Left cardiac atrium (tissue), 4 donors: ENCODE measurements at regions not wholly inside any gene's neighbourhood (a gene's known extent, or its start where the extent isn't known, plus 50 kb on each side); places are given as distances from the start of the nearest gene placed in this dataset.
"Not testable (repeated sequence)": the region's sequence is repeated elsewhere in the genome, so short reads cannot be mapped to it uniquely, and the experiment has no call there.

ENCODE experiments used
- ATAC-seq, 2 donors: fragments of 200-7000 bp; cut with Tn5 transposase; one replicate each; pipeline ENCODE4 v1.9.1; 2020; ENCODE audit warnings: mild to moderate bottlenecking in 2 of 2, moderate library complexity in 2 of 2
- DNase-seq: peaks from one replicate; pipeline ENCODE4 v3.0.0-alpha.2; 2020
- intact Hi-C, 2 donors: fragments of 100-400 bp; cut with DNase I; formaldehyde crosslinking; loops; one replicate each; pipeline versions ENCODE4 v1.14.1 to v1.15.1; 2022 to 2023
- donor health status: DM: no; HTN: yes; CAD: no.
- donor health status: DM: no; HTN: yes; CAD: no; lungs with severe emphysema.
- donor health status: DM: yes; HTN: yes; CAD: no.
- donor health status: Dilated cardiomyopathy.

- ATAC-seq (peak; percentile 34 to 39), DNase-seq (peak; percentile 28)
- intact Hi-C loops = loop anchor here in 1 of 2 donors (10.0 kb wide), 1 partner anchor 144 kb away; the partner anchor contains the start of gene XCL1
Observed at GRCh38 chr1:168430321-168430720, 113.5 kb downstream of the XCL2 start.

- intact Hi-C loops = no loop called here
- ATAC-seq = peak; percentile 67 to 85
- no peak for DNase-seq
Observed at GRCh38 chr1:168428063-168428731, 115.6 kb downstream of the XCL2 start.

- DNase-seq (no peak), ATAC-seq (no peak)
- intact Hi-C loops = no loop called here
Observed at GRCh38 chr1:168427051-168427450, 116.7 kb downstream of the XCL2 start.

- intact Hi-C loops = no loop called here
- ATAC-seq = no peak
- no peak for DNase-seq
Observed at GRCh38 chr1:168424281-168424680, 119.5 kb downstream of the XCL2 start.

- ATAC-seq = peak; percentile 54 to 58
- intact Hi-C loops = no loop called here
- DNase-seq = no peak
Observed at GRCh38 chr1:168422203-168422847, 121.5 kb downstream of the XCL2 start.

- ATAC-seq = peak in 1 of 2 donors; percentile 59
- DNase-seq = no peak
- intact Hi-C loops = no loop called here
Observed at GRCh38 chr1:168421399-168422004, 122.3 kb downstream of the XCL2 start.

GRCh38 chr1:168420177-168420576 lies 123.6 kb downstream of the XCL2 start:
- ATAC-seq = no peak
- intact Hi-C loops = no loop called here
- DNase-seq = no peak

GRCh38 chr1:168419736-168420135 lies 124.1 kb downstream of the XCL2 start:
- peak in 1 of 2 donors; percentile 85 for ATAC-seq
- intact Hi-C loops = no loop called here
- DNase-seq = no peak

GRCh38 chr1:168416220-168416619 lies 127.6 kb downstream of the XCL2 start:
- intact Hi-C loops = no loop called here
- ATAC-seq = no peak
- no peak for DNase-seq

- ATAC-seq (peak in 1 of 2 donors; percentile 34), DNase-seq (no peak)
- intact Hi-C loops = no loop called here
Observed at GRCh38 chr1:168414914-168415313, 128.9 kb downstream of the XCL2 start.

GRCh38 chr1:168410464-168410863 lies 129.8 kb downstream of the TBX19 start:
- ATAC-seq (no peak), DNase-seq (no peak)
- intact Hi-C loops = no loop called here

- DNase-seq = no peak
- intact Hi-C loops = no loop called here
- peak; percentile 34 to 69 for ATAC-seq
Observed at GRCh38 chr1:168408884-168409283, 128.2 kb downstream of the TBX19 start.

GRCh38 chr1:168408539-168408865 lies 127.8 kb downstream of the TBX19 start:
- DNase-seq (no peak), ATAC-seq (no peak)
- intact Hi-C loops = no loop called here

GRCh38 chr1:168407832-168408538 lies 127.3 kb downstream of the TBX19 start:
- DNase-seq (no peak), ATAC-seq (no peak)
- intact Hi-C loops = no loop called here

- DNase-seq = no peak
- ATAC-seq = no peak
- intact Hi-C loops = no loop called here
Observed at GRCh38 chr1:168405906-168406549, 125.4 kb downstream of the TBX19 start.

- intact Hi-C loops = no loop called here
- no peak for ATAC-seq
Observed at GRCh38 chr1:168403140-168403539, 122.5 kb downstream of the TBX19 start.

GRCh38 chr1:168402466-168402865 lies 121.8 kb downstream of the TBX19 start:
- intact Hi-C loops, DNase-seq, ATAC-seq: not testable (repeated sequence)

More at GRCh38 chr1:168403140-168403539, 122.5 kb downstream of the TBX19 start:
- DNase-seq = no peak

- intact Hi-C loops = no loop called here
- ATAC-seq (no peak), DNase-seq (no peak)
Observed at GRCh38 chr1:168401341-168401740, 120.7 kb downstream of the TBX19 start.

- intact Hi-C loops = no loop called here
- ATAC-seq (no peak), DNase-seq (no peak)
Observed at GRCh38 chr1:168400139-168400538, 119.5 kb downstream of the TBX19 start.

GRCh38 chr1:168397806-168398205 lies 117.1 kb downstream of the TBX19 start:
- DNase-seq (no peak), ATAC-seq (no peak)
- intact Hi-C loops = no loop called here
